A549 (cell line): ENCODE measurements at regions not wholly inside any gene's neighbourhood (a gene's known extent, or its start where the extent isn't known, plus 50 kb on each side); places are given as distances from the start of the nearest gene placed in this dataset.

Experiments
- ATAC-seq, 2 experiments: fragments of 200-7000 bp in 1 of 2; fragments of >200 bp in 1 of 2; cut with Nextera tagmentation in 1 of 2; cut with Tn5 transposase in 1 of 2; 3 replicates each; pipeline versions ENCODE4 v1.8.0 to v1.9.1; 2018 to 2020; ENCODE audit warnings: mild to moderate bottlenecking in 1 of 2, moderate library complexity in 1 of 2
- CTCF ChIA-PET: fragments of 300-600 bp; sonication (Branson Sonifier 250); formaldehyde crosslinking; extraction: SDS; loops from one replicate; lab custom pipeline; 2021; ENCODE audit warnings: antibody characterized with exemption, inconsistent platforms; lab: Yijun Ruan, JAX
- POLR2A ChIA-PET: fragments of 350-600 bp; formaldehyde crosslinking; extraction: SDS; loops from one replicate; lab custom pipeline; 2021; ENCODE audit warnings: antibody characterized with exemption, inconsistent platforms; lab: Yijun Ruan, JAX
- DNase-seq, 2 experiments: peaks; one replicate each; pipeline versions ENCODE4 v3.0.0 to v3.0.0-alpha.2; 2011 to 2016; ENCODE audit warnings: low read depth in 1 of 2, low spot score in 1 of 2
- FAIRE-seq: peaks from 2 replicates; lab custom pipeline; 2011; peaks lifted over from hg19 to GRCh38; lab: Jason Lieb, UNC
- H3K27ac ChIP-seq, 2 experiments: fragments of >200 bp; sonication (Bioruptor Twin); formaldehyde crosslinking; 3 replicates each; pipeline ENCODE4 v1.5.1; 2016 to 2017
- H3K4me1 ChIP-seq: fragments of >200 bp; sonication (Bioruptor Twin); formaldehyde crosslinking; 3 replicates; pipeline ENCODE4 v1.6.1; 2016
- H3K4me2 ChIP-seq: fragments of >200 bp; sonication (Bioruptor Twin); formaldehyde crosslinking; 3 replicates; pipeline ENCODE4 v1.6.1; 2016
- H3K4me3 ChIP-seq: fragments of >200 bp; sonication (Bioruptor Twin); formaldehyde crosslinking; 3 replicates; pipeline ENCODE4 v1.5.1; 2016
- H3K9me3 ChIP-seq: fragments of >200 bp; sonication (Bioruptor Twin); formaldehyde crosslinking; 3 replicates; pipeline ENCODE4 v1.6.1; 2016
- BHLHE40 ChIP-seq: IDR thresholded peaks from 2 replicates; pipeline ENCODE4 v1.6.1; 2012; ENCODE audit warnings: low read depth, low read length, inconsistent platforms
- CHD2 ChIP-seq: fragments of 150-350 bp; IDR thresholded peaks from 2 replicates; pipeline ENCODE4 v1.6.1; 2014; ENCODE audit warnings: low read length; ENCODE audit not compliant: partially characterized antibody
- EHF ChIP-seq: fragments of 250-450 bp; sonication (Bioruptor Pico); IDR thresholded peaks from 2 replicates; pipeline ENCODE4 v1.5.0; 2020; ENCODE audit warnings: mild to moderate bottlenecking
- EHMT2 ChIP-seq: fragments of 200-600 bp; sonication (generic); IDR thresholded peaks from 2 replicates; pipeline ENCODE4 v1.6.1; 2016; ENCODE audit warnings: antibody characterized with exemption, low read depth, mild to moderate bottlenecking, moderate library complexity
- EP300 ChIP-seq, 2 experiments: fragments of >200 bp; sonication (Bioruptor Twin); formaldehyde crosslinking; IDR thresholded peaks; 2 replicates in 1 of 2; 3 replicates in 1 of 2; pipeline ENCODE4 v1.6.1; 2016 to 2017
- JUNB ChIP-seq: fragments of >200 bp; sonication (Bioruptor Twin); formaldehyde crosslinking; IDR thresholded peaks from 2 replicates; pipeline ENCODE4 v1.6.1; 2016
- MAX ChIP-seq: IDR thresholded peaks from 2 replicates; pipeline ENCODE4 v1.6.1; 2012
- NFE2L2 ChIP-seq: fragments of 150-350 bp; conservative IDR thresholded peaks from 2 replicates; pipeline ENCODE4 v1.6.1; 2014; ENCODE audit warnings: low read length
- PHF8 ChIP-seq: fragments of 200-600 bp; sonication (generic); IDR thresholded peaks from 2 replicates; pipeline ENCODE4 v1.6.1; 2016; ENCODE audit warnings: low read depth, mild to moderate bottlenecking, antibody characterized with exemption, moderate library complexity, borderline replicate concordance
- RAD21 ChIP-seq, 2 experiments: fragments of >200 bp in 1 of 2; sonication (Bioruptor Twin) in 1 of 2; formaldehyde crosslinking in 1 of 2; IDR thresholded peaks in 1 of 2; conservative IDR thresholded peaks in 1 of 2; 2 replicates in 1 of 2; 3 replicates in 1 of 2; pipeline ENCODE4 v1.6.1; 2012 to 2018; ENCODE audit warnings: inconsistent platforms in 1 of 2
- RARB ChIP-seq: fragments of 250-450 bp; sonication (Bioruptor Pico); IDR thresholded peaks from 2 replicates; pipeline ENCODE4 v1.8.0; 2021; ENCODE audit warnings: mild to moderate bottlenecking, moderate library complexity
- REST ChIP-seq: fragments of 200-600 bp; sonication (generic); IDR thresholded peaks from 2 replicates; pipeline ENCODE4 v1.6.1; 2016; ENCODE audit warnings: antibody characterized with exemption, mild to moderate bottlenecking, moderate library complexity
- RNF2 ChIP-seq: fragments of 200-600 bp; sonication (generic); IDR thresholded peaks from 2 replicates; pipeline ENCODE4 v1.6.1; 2016; ENCODE audit warnings: low read depth, mild to moderate bottlenecking, antibody characterized with exemption, moderate library complexity, borderline replicate concordance
- SMC3 ChIP-seq: fragments of >200 bp; sonication (Bioruptor Twin); formaldehyde crosslinking; IDR thresholded peaks from 3 replicates; pipeline ENCODE4 v1.6.1; 2018; ENCODE audit warnings: inconsistent platforms
- SREBF2 ChIP-seq: fragments of 450-650 bp; IDR thresholded peaks from 2 replicates; pipeline ENCODE4 v1.6.1; 2014; ENCODE audit warnings: mild to moderate bottlenecking, moderate library complexity
- TP53 ChIP-seq: fragments of 250-450 bp; sonication (Bioruptor Pico); IDR thresholded peaks from 2 replicates; pipeline ENCODE4 v1.5.0; 2021; ENCODE audit warnings: mild to moderate bottlenecking, moderate library complexity
- ZFP36 ChIP-seq: fragments of 450-650 bp; IDR thresholded peaks from 2 replicates; pipeline ENCODE4 v1.6.1; 2014; ENCODE audit warnings: borderline replicate concordance; ENCODE audit not compliant: partially characterized antibody
- ZNF302 ChIP-seq: fragments of 250-450 bp; sonication (Bioruptor Pico); IDR thresholded peaks from 2 replicates; pipeline ENCODE4 v1.9.0; 2021; ENCODE audit warnings: inconsistent platforms, mild to moderate bottlenecking, moderate library complexity
- ZSCAN20 ChIP-seq: fragments of 250-450 bp; sonication (Bioruptor Pico); IDR thresholded peaks from 2 replicates; pipeline ENCODE4 v1.8.0; 2022; ENCODE audit warnings: mild to moderate bottlenecking, moderate library complexity
- WGBS: methylation state at CpG from one replicate; pipeline ENCODE4 v1.1.6; 2017; ENCODE audit errors: missing lambda C conversion rate; 5-methylcytosine and 5-hydroxymethylcytosine counted together

GRCh38 chr10:91034042-91034441 is 113.2 kb upstream of the ANKRD1 start:
- DNase-seq, result no peak
- WGBS, result 67% methylated on average over 3 of the region's 3 CpGs
- Histone ChIP-seq H3K27ac (no peak overlapping the region), H3K9me3 (no peaks in the 10 kb centered on the region), H3K4me3 (no peak overlapping the region), H3K4me1 (peaks cover 11% of the 10 kb centered on the region; the same call in 2 of the 3 replicates), H3K4me2 (no peak overlapping the region)
- ATAC-seq, result no peak
- TF ChIP-seq JUNB (no peak), PHF8 (no peak), MAX (no peak), EHMT2 (no peak), EHF (no peak), ZSCAN20 (CRISPR knock-in tag) (no peak), EP300 (IDR thresholded peaks at IDR 0.05) (no peak), SMC3 (no peak), SREBF2 (no peak), TP53 (CRISPR knock-in tag) (no peak), ZFP36 (no peak), BHLHE40 (no peak), RNF2 (no peak), CHD2 (no peak)
- FAIRE-seq, result no peak
- POLR2A ChIA-PET, result no interaction called here
- CTCF ChIA-PET, result interaction anchor here (0.8 to 2.6 kb wide), 3 partner anchors 8 to 217 kb away, joined by 4 to 7 read pairs (median 4); no protein-coding TSS in a partner anchor

GRCh38 chr10:91034494-91035159 is 113.7 kb upstream of the ANKRD1 start:
- CTCF ChIA-PET, result interaction anchor here (1.1 kb wide), 2 partner anchors 28 to 216 kb away, joined by 3 to 4 read pairs; no protein-coding TSS in a partner anchor

More at GRCh38 chr10:91034494-91035159, 113.7 kb upstream of the ANKRD1 start:
- no peak for TF ChIP-seq REST
- TF ChIP-seq RAD21 (conservative IDR thresholded peaks at IDR 0.05 in 1 of 2, IDR thresholded peaks at IDR 0.05 in 1 of 2), result no peak
- TF ChIP-seq RARB, result no peak
- TF ChIP-seq NFE2L2, result no peak
- no peak for TF ChIP-seq EHMT2
- no peak for TF ChIP-seq ZNF302
- Histone ChIP-seq H3K4me2 (no peak overlapping the region), H3K27ac (no peak overlapping the region), H3K4me1 (peaks cover 11% of the 10 kb centered on the region; the same call in 2 of the 3 replicates), H3K9me3 (no peaks in the 10 kb centered on the region), H3K4me3 (no peak overlapping the region)
- no peak for DNase-seq
- 78% methylated on average over 9 of the region's 9 CpGs for WGBS
- POLR2A ChIA-PET, result no interaction called here
- FAIRE-seq, result no peak
- no peak for ATAC-seq
